Endothelial cell (in vitro differentiated cells): ENCODE measurements at regions not wholly inside any gene's neighbourhood (a gene's known extent, or its start where the extent isn't known, plus 50 kb on each side); places are given as distances from the start of the nearest gene placed in this dataset.
"Not testable (repeated sequence)": the region's sequence is repeated elsewhere in the genome, so short reads cannot be mapped to it uniquely, and the experiment has no call there.

Experiments used
- DNase-seq: peaks from one replicate; pipeline ENCODE4 v3.0.0; 2021; ENCODE audit warnings: low spot score
- H3K27ac Mint-ChIP-seq: one replicate; pipeline ENCODE4 v1.8.0; 2021; ENCODE audit warnings: mixed read lengths, inconsistent platforms; ENCODE audit not compliant: unreplicated experiment
- H3K27me3 Mint-ChIP-seq: one replicate; pipeline ENCODE4 v1.8.0; 2021; ENCODE audit warnings: mild to moderate bottlenecking, moderate library complexity, mixed read lengths, inconsistent platforms; ENCODE audit not compliant: unreplicated experiment
- H3K36me3 Mint-ChIP-seq: one replicate; pipeline ENCODE4 v1.8.0; 2021; ENCODE audit warnings: mild to moderate bottlenecking, low read depth, mixed read lengths, inconsistent platforms; ENCODE audit not compliant: unreplicated experiment
- H3K4me1 Mint-ChIP-seq: one replicate; pipeline ENCODE4 v1.8.0; 2021; ENCODE audit warnings: mild to moderate bottlenecking, mixed read lengths, inconsistent platforms; ENCODE audit not compliant: unreplicated experiment
- H3K4me3 Mint-ChIP-seq: one replicate; pipeline ENCODE4 v1.8.0; 2021; ENCODE audit warnings: mild to moderate bottlenecking, mixed read lengths, inconsistent platforms; ENCODE audit not compliant: unreplicated experiment
- H3K9me3 Mint-ChIP-seq: one replicate; pipeline ENCODE4 v1.8.0; 2021; ENCODE audit warnings: mixed read lengths, inconsistent platforms; ENCODE audit not compliant: unreplicated experiment
- TF ChIP-seq, protein P1 (sequence below): fragments of 200-600 bp; sonication (generic); IDR thresholded peaks from one replicate; pipeline ENCODE4 v1.5.0; 2021; ENCODE audit warnings: antibody characterized with exemption; ENCODE audit not compliant: unreplicated experiment

DNA sequence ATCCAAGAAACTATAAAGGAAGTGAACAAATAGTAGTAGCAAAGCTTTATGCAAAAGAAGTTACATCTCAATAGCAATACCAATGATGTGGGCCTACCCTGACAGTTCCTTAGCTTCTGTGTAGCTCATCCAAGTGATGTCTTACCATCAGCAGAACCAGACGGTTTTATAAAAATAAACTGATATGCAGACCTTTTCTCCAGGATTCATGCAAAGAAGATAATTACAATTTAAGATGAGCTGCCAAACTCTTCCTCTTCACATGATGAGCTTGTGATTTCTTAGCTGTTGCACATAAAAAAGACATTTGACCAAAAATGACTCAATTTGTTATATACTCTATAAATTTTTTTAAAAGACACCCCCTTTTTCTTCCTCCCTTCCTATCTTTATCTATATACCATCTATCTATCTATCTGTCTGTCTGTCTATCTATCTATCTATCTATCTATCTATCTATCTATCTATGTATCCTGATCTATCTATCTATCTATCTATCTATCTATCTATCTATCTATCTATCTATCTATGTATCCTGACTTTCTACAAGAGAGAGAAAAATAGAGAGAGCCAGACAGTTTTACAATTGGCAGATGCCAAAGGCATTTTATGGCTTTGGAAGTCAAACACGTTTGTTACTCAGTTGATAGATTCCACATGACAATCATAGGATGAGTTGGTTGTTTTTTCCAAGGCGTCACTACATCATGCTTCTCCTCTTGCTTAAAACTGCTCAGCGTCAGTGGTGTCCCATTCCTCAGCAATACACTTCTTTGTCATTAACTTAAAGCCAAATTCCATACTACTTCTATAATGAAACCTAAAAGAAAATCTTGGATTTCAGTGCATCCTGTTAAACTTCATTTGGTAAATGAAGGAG is 65.9 kb upstream of the ACTR3 start:
- Mint-ChIP-seq H3K9me3 (no peaks in the 10 kb centered on the region), H3K36me3 (no peaks in the 10 kb centered on the region), H3K27me3 (no peaks in the 10 kb centered on the region), H3K27ac (no peak overlapping the region), H3K4me3 (no peak overlapping the region), H3K4me1 (peaks cover 6% of the 10 kb centered on the region)
- TF ChIP-seq, protein P1, sequence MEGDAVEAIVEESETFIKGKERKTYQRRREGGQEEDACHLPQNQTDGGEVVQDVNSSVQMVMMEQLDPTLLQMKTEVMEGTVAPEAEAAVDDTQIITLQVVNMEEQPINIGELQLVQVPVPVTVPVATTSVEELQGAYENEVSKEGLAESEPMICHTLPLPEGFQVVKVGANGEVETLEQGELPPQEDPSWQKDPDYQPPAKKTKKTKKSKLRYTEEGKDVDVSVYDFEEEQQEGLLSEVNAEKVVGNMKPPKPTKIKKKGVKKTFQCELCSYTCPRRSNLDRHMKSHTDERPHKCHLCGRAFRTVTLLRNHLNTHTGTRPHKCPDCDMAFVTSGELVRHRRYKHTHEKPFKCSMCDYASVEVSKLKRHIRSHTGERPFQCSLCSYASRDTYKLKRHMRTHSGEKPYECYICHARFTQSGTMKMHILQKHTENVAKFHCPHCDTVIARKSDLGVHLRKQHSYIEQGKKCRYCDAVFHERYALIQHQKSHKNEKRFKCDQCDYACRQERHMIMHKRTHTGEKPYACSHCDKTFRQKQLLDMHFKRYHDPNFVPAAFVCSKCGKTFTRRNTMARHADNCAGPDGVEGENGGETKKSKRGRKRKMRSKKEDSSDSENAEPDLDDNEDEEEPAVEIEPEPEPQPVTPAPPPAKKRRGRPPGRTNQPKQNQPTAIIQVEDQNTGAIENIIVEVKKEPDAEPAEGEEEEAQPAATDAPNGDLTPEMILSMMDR: no peak
- no peak for DNase-seq

DNA sequence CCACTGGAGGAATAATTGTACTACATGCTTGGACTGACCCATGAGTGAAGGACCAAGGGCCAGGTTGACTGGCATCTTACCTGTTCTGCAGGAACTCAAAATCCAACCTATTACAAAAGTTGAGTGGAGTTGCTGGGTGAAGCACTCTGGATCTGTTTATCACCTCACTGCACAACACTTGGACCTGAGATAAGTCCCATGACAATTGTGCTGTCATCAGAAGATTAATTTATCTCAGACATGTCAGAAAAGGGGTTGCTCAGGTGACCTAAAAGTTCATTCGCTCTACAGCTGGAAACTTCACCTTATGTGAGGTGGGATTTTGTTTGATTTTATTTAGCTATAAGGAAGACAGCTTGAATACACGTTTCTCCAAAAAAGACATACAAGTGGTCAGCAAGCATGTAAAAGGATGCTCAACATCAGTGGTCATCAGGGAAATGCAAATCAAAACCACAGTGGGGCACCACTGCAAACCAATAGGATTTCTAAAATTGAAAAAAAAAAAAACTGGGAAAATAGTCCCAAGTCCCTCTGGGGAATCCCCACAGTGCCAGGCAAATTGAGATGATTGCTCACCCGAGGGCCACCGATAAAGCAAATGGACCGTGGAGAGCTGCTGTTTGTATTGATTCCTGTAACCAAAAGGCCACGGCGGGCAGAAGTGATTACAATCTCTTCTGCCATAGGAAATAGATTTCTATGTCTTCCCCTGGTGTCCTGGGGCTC is 65.8 kb upstream of the SLC35F5 start:
- H3K4me3 Mint-ChIP-seq: no peak overlapping the region
- H3K4me1 Mint-ChIP-seq: peaks cover 14% of the 10 kb centered on the region
- DNase-seq: no peak
- H3K36me3 Mint-ChIP-seq: no peaks in the 10 kb centered on the region
- TF ChIP-seq, protein P1: no peak
- no peaks in the 10 kb centered on the region for H3K27me3 Mint-ChIP-seq
- no peaks in the 10 kb centered on the region for H3K9me3 Mint-ChIP-seq
- no peak overlapping the region for H3K27ac Mint-ChIP-seq

DNA sequence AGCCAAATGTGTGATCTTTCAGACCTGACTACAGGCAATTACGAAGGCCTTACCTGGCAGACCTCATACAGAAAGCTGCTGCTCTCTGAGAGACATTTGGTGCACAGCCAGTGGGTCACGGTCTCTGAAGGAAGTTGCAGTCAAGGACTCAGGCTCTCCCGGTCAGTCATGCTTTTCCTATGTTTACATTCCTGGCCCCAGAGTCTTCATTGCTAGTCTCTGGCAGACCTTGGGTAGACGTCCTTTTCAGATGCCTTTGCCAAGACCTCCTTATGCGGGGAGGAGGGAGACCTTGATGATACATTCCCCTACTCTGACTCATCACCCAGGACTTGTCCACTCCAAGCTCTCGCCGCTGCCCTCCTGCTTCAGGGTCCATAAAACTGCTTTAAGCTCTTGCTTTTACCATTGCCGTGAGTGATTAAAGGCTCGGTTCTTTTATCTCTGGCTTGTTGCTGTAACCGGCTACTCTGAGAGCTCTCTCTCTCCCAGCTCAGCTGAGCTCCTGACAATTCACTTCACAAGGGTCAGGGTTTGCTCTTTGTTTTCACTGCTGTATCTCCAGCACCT is 62.0 kb upstream of the SLC35F5 start:
- Mint-ChIP-seq H3K4me1 (peaks cover 7% of the 10 kb centered on the region), H3K9me3 (no peaks in the 10 kb centered on the region), H3K27me3 (no peaks in the 10 kb centered on the region), H3K4me3 (no peak overlapping the region), H3K36me3 (no peaks in the 10 kb centered on the region), H3K27ac (no peak overlapping the region)
- TF ChIP-seq, protein P1: no peak
- DNase-seq: peak; percentile 5

DNA sequence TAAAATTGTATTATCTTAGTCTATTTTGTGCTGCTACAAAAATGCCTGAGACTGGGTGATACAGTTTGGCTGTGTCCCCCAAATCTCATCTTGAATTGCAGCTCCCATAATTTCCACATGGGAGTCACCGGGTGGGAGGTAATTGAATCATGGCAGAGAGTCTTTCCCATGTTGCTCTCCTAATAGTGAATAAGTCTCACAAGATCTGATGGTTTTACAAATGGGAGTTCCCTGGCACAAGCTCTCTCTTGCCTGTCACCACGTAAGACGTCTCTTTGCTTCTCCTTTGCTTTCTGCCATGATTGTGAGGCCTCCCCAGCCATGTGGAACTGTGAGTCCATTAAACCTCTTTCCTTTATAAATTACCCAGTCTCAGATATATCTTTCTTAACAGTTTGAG is 57.0 kb upstream of the SLC35F5 start:
- H3K9me3 Mint-ChIP-seq, DNase-seq, H3K27ac Mint-ChIP-seq, H3K27me3 Mint-ChIP-seq, H3K4me1 Mint-ChIP-seq, H3K36me3 Mint-ChIP-seq, H3K4me3 Mint-ChIP-seq: not testable (repeated sequence)

DNA sequence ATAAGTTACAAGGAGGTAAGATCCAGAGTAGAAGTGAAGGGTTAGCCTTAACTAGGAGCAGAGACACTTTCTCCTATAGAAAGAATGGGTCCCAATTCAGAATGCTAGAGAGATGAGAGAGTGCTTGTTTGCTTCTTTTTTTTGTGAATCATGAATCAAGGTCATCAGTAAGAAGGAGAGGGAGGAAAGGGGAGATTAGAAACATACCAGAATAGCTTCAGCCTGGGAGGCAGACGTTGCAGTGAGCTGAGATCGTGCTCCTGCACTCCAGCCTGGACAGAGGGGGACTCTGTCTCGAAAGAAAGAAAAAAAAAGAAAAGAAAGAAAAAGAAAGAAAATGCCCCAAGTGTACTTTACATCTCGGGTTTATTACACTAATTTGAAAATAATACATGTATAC is 55.8 kb upstream of the SLC35F5 start:
- H3K27me3 Mint-ChIP-seq: peaks cover 1% of the 10 kb centered on the region
- no peak for DNase-seq
- no peak overlapping the region for H3K4me3 Mint-ChIP-seq
- H3K27ac Mint-ChIP-seq: no peak overlapping the region
- H3K36me3 Mint-ChIP-seq: no peaks in the 10 kb centered on the region
- no peaks in the 10 kb centered on the region for H3K9me3 Mint-ChIP-seq
- TF ChIP-seq, protein P1: no peak
- H3K4me1 Mint-ChIP-seq: no peaks in the 10 kb centered on the region
